ENCODE measurements at regions not wholly inside any gene's neighbourhood (a gene's known extent, or its start where the extent isn't known, plus 50 kb on each side); places are given as distances from the start of the nearest gene placed in this dataset.

DNA sequence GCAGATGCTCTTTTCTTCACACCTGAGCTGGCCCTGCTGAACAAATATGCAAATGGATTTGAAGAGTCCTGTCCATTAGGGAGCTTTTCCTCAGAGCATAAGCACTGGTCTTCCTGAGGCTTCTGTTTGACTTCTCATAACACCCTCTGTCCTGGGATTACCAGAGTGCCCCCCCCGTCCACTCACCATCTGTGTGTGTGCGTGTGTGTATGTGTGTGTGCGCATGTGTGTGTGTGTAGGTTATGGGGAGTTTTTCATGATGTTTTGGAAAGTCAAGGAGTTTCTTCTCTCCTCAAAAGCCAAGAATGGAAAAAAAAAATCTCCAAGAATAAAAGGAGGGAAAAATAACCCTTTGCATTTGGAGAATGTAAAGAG lies 57.7 kb upstream of the COMTD1 start:
- no peak overlapping the region for H3K9ac ChIP-seq (ENCODE audit: low read depth, low read length)
- H3K9me3 ChIP-seq (ENCODE audit: insufficient read depth, low read length, severe bottlenecking): no peaks in the 10 kb centered on the region
- no peak for ATAC-seq (ENCODE audit: insufficient read depth, low read depth)
- DNase-seq: no peak
- no peak overlapping the region for H2AFZ ChIP-seq (ENCODE audit: low read depth, low read length)
- TF ChIP-seq, protein P1, sequence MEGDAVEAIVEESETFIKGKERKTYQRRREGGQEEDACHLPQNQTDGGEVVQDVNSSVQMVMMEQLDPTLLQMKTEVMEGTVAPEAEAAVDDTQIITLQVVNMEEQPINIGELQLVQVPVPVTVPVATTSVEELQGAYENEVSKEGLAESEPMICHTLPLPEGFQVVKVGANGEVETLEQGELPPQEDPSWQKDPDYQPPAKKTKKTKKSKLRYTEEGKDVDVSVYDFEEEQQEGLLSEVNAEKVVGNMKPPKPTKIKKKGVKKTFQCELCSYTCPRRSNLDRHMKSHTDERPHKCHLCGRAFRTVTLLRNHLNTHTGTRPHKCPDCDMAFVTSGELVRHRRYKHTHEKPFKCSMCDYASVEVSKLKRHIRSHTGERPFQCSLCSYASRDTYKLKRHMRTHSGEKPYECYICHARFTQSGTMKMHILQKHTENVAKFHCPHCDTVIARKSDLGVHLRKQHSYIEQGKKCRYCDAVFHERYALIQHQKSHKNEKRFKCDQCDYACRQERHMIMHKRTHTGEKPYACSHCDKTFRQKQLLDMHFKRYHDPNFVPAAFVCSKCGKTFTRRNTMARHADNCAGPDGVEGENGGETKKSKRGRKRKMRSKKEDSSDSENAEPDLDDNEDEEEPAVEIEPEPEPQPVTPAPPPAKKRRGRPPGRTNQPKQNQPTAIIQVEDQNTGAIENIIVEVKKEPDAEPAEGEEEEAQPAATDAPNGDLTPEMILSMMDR (IDR thresholded peaks at IDR 0.05; ENCODE audit: borderline replicate concordance, extremely low read depth, low read length, poor library complexity, severe bottlenecking): no peak
- TF ChIP-seq EZH2 (IDR thresholded peaks at IDR 0.05; ENCODE audit: borderline replicate concordance, low read depth, low read length, severe bottlenecking): no peak
- peaks cover 47% of the 10 kb centered on the region for H3K27me3 ChIP-seq (ENCODE audit: insufficient read depth, low read length, poor library complexity)
- H3K79me2 ChIP-seq (ENCODE audit: insufficient read depth, low read length): no peaks in the 10 kb centered on the region
- no peaks in the 10 kb centered on the region for H4K20me1 ChIP-seq (ENCODE audit: insufficient read depth, low read length)
- no peak overlapping the region for H3K27ac ChIP-seq (ENCODE audit: low read length)
- H3K4me1 ChIP-seq (ENCODE audit: insufficient read depth, low read length): peaks cover 17% of the 10 kb centered on the region
- H3K4me2 ChIP-seq (ENCODE audit: insufficient read depth, low read length): no peak overlapping the region
- H3K4me3 ChIP-seq (ENCODE audit: low read depth in 1 of 2, low read length in 2 of 2): no peak overlapping the region
- H3K36me3 ChIP-seq (ENCODE audit: insufficient read depth, low read length): no peaks in the 10 kb centered on the region

DNA sequence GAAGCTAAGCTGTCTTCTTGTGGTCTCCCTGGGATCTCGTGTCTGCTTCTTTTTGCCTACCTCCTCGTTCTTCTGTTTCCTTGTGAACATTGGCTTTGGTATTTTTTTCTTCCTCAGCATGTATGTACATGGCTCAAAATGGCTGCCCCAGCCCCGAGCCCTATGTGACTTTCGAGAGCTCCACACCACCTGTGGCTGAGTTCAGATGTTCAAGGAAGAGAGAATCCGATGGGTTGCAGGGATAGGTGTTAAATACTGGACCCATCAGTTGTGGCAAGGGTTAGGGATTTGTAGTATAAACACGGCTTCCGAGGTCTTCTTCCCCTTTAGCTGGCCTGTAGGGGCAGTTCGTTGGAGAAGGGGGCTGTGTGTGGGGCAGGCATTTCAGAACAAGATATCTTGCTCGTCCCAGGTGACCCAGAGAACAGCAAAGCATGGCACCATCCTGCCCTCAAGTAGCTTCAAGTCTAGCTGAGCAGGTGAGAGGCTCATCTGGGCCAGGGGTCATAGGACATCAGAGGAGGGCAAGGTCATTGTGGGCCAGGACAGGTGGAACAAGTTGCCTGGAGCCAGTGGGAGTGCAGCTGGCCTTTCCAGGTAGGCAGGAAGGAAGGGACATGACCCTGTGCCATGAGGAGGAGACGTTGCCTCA lies 57.2 kb upstream of the COMTD1 start:
- Histone ChIP-seq H3K4me3 (ENCODE audit: low read depth in 1 of 2, low read length in 2 of 2) (no peak overlapping the region), H3K4me2 (ENCODE audit: insufficient read depth, low read length) (no peak overlapping the region), H3K4me1 (ENCODE audit: insufficient read depth, low read length) (peaks cover 17% of the 10 kb centered on the region), H3K79me2 (ENCODE audit: insufficient read depth, low read length) (no peaks in the 10 kb centered on the region), H3K27ac (ENCODE audit: low read length) (no peak overlapping the region), H2AFZ (ENCODE audit: low read depth, low read length) (no peak overlapping the region), H3K36me3 (ENCODE audit: insufficient read depth, low read length) (no peaks in the 10 kb centered on the region), H3K9ac (ENCODE audit: low read depth, low read length) (no peak overlapping the region), H4K20me1 (ENCODE audit: insufficient read depth, low read length) (no peaks in the 10 kb centered on the region), H3K9me3 (ENCODE audit: insufficient read depth, low read length, severe bottlenecking) (no peaks in the 10 kb centered on the region), H3K27me3 (ENCODE audit: insufficient read depth, low read length, poor library complexity) (peaks cover 47% of the 10 kb centered on the region)
- no peak for DNase-seq
- no peak for ATAC-seq (ENCODE audit: insufficient read depth, low read depth)
- TF ChIP-seq EZH2 (IDR thresholded peaks at IDR 0.05; ENCODE audit: borderline replicate concordance, low read depth, low read length, severe bottlenecking): no peak
- TF ChIP-seq, protein P1 (IDR thresholded peaks at IDR 0.05; ENCODE audit: borderline replicate concordance, extremely low read depth, low read length, poor library complexity, severe bottlenecking): no peak

GRCh38 chr10:75291805-75292204 lies 56.0 kb upstream of the COMTD1 start:
- Histone ChIP-seq H3K27me3 (ENCODE audit: insufficient read depth, low read length, poor library complexity) (peaks cover 37% of the 10 kb centered on the region), H2AFZ (ENCODE audit: low read depth, low read length) (no peak overlapping the region), H3K79me2 (ENCODE audit: insufficient read depth, low read length) (no peaks in the 10 kb centered on the region), H4K20me1 (ENCODE audit: insufficient read depth, low read length) (no peaks in the 10 kb centered on the region), H3K4me3 (ENCODE audit: low read depth in 1 of 2, low read length in 2 of 2) (no peak overlapping the region), H3K27ac (ENCODE audit: low read length) (no peak overlapping the region), H3K4me1 (ENCODE audit: insufficient read depth, low read length) (peaks cover 17% of the 10 kb centered on the region), H3K9ac (ENCODE audit: low read depth, low read length) (no peak overlapping the region), H3K36me3 (ENCODE audit: insufficient read depth, low read length) (no peaks in the 10 kb centered on the region), H3K9me3 (ENCODE audit: insufficient read depth, low read length, severe bottlenecking) (no peaks in the 10 kb centered on the region), H3K4me2 (ENCODE audit: insufficient read depth, low read length) (no peak overlapping the region)
- TF ChIP-seq, protein P1 (IDR thresholded peaks at IDR 0.05; ENCODE audit: borderline replicate concordance, extremely low read depth, low read length, poor library complexity, severe bottlenecking): no peak
- DNase-seq: no peak
- no peak for ATAC-seq (ENCODE audit: insufficient read depth, low read depth)

Data from DND-41 (cell line).